ENCODE measurements at regions not wholly inside any gene's neighbourhood (a gene's known extent, or its start where the extent isn't known, plus 50 kb on each side); places are given as distances from the start of the nearest gene placed in this dataset.
"Not testable (repeated sequence)": the region's sequence is repeated elsewhere in the genome, so short reads cannot be mapped to it uniquely, and the experiment has no call there.

- no peak for DNase-seq
Measured at GRCh38 chr15:96049323-96049722, 281.2 kb upstream of the NR2F2 start.

- no peak for DNase-seq
Measured at GRCh38 chr15:96049766-96050165, 280.7 kb upstream of the NR2F2 start.

- no peak for DNase-seq
Measured at GRCh38 chr15:96051598-96051997, 278.9 kb upstream of the NR2F2 start.

GRCh38 chr15:96052154-96052553 lies 278.3 kb upstream of the NR2F2 start:
- DNase-seq, result no peak

- DNase-seq, result no peak
Measured at GRCh38 chr15:96052572-96053030, 277.9 kb upstream of the NR2F2 start.

- DNase-seq, result peak; percentile 53
Measured at GRCh38 chr15:96053031-96053780, 277.3 kb upstream of the NR2F2 start.

GRCh38 chr15:96053781-96054428 lies 276.6 kb upstream of the NR2F2 start:
- DNase-seq, result no peak

- DNase-seq, result no peak
Measured at GRCh38 chr15:96054621-96055020, 275.9 kb upstream of the NR2F2 start.

- no peak for DNase-seq
Measured at GRCh38 chr15:96058103-96058851, 272.2 kb upstream of the NR2F2 start.

- not testable (repeated sequence) for DNase-seq
Measured at GRCh38 chr15:96058852-96059103, 271.7 kb upstream of the NR2F2 start.

- DNase-seq, result not testable (repeated sequence)
Measured at GRCh38 chr15:96060591-96060990, 269.9 kb upstream of the NR2F2 start.

GRCh38 chr15:96064351-96064756 lies 266.1 kb upstream of the NR2F2 start:
- DNase-seq, result no peak

GRCh38 chr15:96066126-96066525 lies 264.4 kb upstream of the NR2F2 start:
- no peak for DNase-seq

GRCh38 chr15:96066852-96067495 lies 263.5 kb upstream of the NR2F2 start:
- DNase-seq, result peak; percentile 65

GRCh38 chr15:96067677-96068076 lies 262.8 kb upstream of the NR2F2 start:
- DNase-seq, result no peak

GRCh38 chr15:96068897-96069296 lies 261.6 kb upstream of the NR2F2 start:
- DNase-seq, result no peak

- DNase-seq, result no peak
Measured at GRCh38 chr15:96070636-96071035, 259.9 kb upstream of the NR2F2 start.

GRCh38 chr15:96072821-96073220 lies 257.7 kb upstream of the NR2F2 start:
- DNase-seq, result no peak

- DNase-seq, result no peak
Measured at GRCh38 chr15:96073908-96074307, 256.6 kb upstream of the NR2F2 start.

GRCh38 chr15:96075895-96076294 lies 254.6 kb upstream of the NR2F2 start:
- no peak for DNase-seq

GRCh38 chr15:96076350-96076749 lies 254.2 kb upstream of the NR2F2 start:
- DNase-seq, result no peak

GRCh38 chr15:96079041-96079440 lies 251.5 kb upstream of the NR2F2 start:
- no peak for DNase-seq

GRCh38 chr15:96079882-96080281 lies 250.6 kb upstream of the NR2F2 start:
- DNase-seq, result no peak

- DNase-seq, result no peak
Measured at GRCh38 chr15:96086164-96086563, 244.3 kb upstream of the NR2F2 start.
